Endothelial cell (in vitro differentiated cells): ENCODE measurements at regions not wholly inside any gene's neighbourhood (a gene's known extent, or its start where the extent isn't known, plus 50 kb on each side); places are given as distances from the start of the nearest gene placed in this dataset.

Experiments used
- DNase-seq: peaks from one replicate; pipeline ENCODE4 v3.0.0; 2021; ENCODE audit warnings: low spot score
- H3K27ac Mint-ChIP-seq: one replicate; pipeline ENCODE4 v1.8.0; 2021; ENCODE audit warnings: mixed read lengths, inconsistent platforms; ENCODE audit not compliant: unreplicated experiment
- H3K27me3 Mint-ChIP-seq: one replicate; pipeline ENCODE4 v1.8.0; 2021; ENCODE audit warnings: mild to moderate bottlenecking, moderate library complexity, mixed read lengths, inconsistent platforms; ENCODE audit not compliant: unreplicated experiment
- H3K36me3 Mint-ChIP-seq: one replicate; pipeline ENCODE4 v1.8.0; 2021; ENCODE audit warnings: mild to moderate bottlenecking, low read depth, mixed read lengths, inconsistent platforms; ENCODE audit not compliant: unreplicated experiment
- H3K4me1 Mint-ChIP-seq: one replicate; pipeline ENCODE4 v1.8.0; 2021; ENCODE audit warnings: mild to moderate bottlenecking, mixed read lengths, inconsistent platforms; ENCODE audit not compliant: unreplicated experiment
- H3K4me3 Mint-ChIP-seq: one replicate; pipeline ENCODE4 v1.8.0; 2021; ENCODE audit warnings: mild to moderate bottlenecking, mixed read lengths, inconsistent platforms; ENCODE audit not compliant: unreplicated experiment
- H3K9me3 Mint-ChIP-seq: one replicate; pipeline ENCODE4 v1.8.0; 2021; ENCODE audit warnings: mixed read lengths, inconsistent platforms; ENCODE audit not compliant: unreplicated experiment
- TF ChIP-seq, protein P1 (sequence below): fragments of 200-600 bp; sonication (generic); IDR thresholded peaks from one replicate; pipeline ENCODE4 v1.5.0; 2021; ENCODE audit warnings: antibody characterized with exemption; ENCODE audit not compliant: unreplicated experiment

DNA sequence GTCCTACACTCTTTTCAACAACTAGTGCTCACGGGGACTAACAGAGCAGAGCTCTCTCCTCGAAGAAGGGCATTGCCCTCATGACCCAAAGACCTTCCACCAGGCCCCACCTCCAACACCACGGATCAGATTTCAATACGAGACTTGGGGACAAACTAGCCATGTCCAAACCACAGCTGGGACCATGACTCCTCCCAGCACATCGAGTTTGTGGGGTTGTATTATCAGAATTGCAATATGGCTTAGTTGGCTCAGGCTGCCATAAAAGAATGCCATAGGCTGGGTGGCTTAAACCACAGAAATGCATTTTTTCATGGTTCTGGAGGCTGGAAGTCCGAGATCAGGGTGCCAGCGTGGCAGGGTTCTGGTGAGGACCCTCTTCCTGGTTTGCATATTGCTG, 189.7 kb upstream of the PMEPA1 start:
- H3K27ac Mint-ChIP-seq, result no peak overlapping the region
- H3K9me3 Mint-ChIP-seq, result no peaks in the 10 kb centered on the region
- H3K4me3 Mint-ChIP-seq, result no peak overlapping the region
- TF ChIP-seq, protein P1, sequence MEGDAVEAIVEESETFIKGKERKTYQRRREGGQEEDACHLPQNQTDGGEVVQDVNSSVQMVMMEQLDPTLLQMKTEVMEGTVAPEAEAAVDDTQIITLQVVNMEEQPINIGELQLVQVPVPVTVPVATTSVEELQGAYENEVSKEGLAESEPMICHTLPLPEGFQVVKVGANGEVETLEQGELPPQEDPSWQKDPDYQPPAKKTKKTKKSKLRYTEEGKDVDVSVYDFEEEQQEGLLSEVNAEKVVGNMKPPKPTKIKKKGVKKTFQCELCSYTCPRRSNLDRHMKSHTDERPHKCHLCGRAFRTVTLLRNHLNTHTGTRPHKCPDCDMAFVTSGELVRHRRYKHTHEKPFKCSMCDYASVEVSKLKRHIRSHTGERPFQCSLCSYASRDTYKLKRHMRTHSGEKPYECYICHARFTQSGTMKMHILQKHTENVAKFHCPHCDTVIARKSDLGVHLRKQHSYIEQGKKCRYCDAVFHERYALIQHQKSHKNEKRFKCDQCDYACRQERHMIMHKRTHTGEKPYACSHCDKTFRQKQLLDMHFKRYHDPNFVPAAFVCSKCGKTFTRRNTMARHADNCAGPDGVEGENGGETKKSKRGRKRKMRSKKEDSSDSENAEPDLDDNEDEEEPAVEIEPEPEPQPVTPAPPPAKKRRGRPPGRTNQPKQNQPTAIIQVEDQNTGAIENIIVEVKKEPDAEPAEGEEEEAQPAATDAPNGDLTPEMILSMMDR, result no peak
- peaks cover 17% of the 10 kb centered on the region for H3K4me1 Mint-ChIP-seq
- H3K27me3 Mint-ChIP-seq, result peaks cover 9% of the 10 kb centered on the region
- H3K36me3 Mint-ChIP-seq, result peaks cover 9% of the 10 kb centered on the region
- no peak for DNase-seq

- Mint-ChIP-seq H3K4me3 (no peak overlapping the region), H3K9me3 (no peaks in the 10 kb centered on the region), H3K27me3 (peaks cover 13% of the 10 kb centered on the region), H3K36me3 (peaks cover 16% of the 10 kb centered on the region), H3K4me1 (peaks cover 17% of the 10 kb centered on the region), H3K27ac (no peak overlapping the region)
- DNase-seq, result no peak
- TF ChIP-seq, protein P1, result no peak
Measured at GRCh38 chr20:57898332-57898731, 188.5 kb upstream of the PMEPA1 start.

DNA sequence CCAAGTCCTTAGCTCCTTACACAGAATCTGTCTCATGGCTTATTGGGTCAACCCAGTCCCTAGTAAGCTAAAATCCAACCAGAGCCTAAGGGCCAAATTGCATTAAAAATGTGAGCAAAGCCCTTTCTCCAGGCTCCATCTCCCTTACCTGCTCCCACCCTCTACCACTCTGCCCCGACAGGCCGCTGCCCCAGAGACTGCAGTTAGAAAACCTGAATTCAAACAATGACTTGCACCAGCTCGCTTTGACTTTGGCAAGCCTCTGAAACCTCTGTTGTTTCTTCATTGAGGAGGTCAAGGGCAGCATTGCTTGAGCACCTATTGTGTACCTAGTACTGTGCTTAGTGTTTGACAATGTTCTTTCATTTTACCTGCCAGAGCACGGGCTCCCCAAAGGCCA, 188.1 kb upstream of the PMEPA1 start:
- Mint-ChIP-seq H3K27ac (no peak overlapping the region), H3K4me3 (no peak overlapping the region), H3K9me3 (no peaks in the 10 kb centered on the region), H3K4me1 (peaks cover 17% of the 10 kb centered on the region), H3K27me3 (peaks cover 13% of the 10 kb centered on the region), H3K36me3 (peaks cover 16% of the 10 kb centered on the region)
- TF ChIP-seq, protein P1, result no peak
- no peak for DNase-seq

DNA sequence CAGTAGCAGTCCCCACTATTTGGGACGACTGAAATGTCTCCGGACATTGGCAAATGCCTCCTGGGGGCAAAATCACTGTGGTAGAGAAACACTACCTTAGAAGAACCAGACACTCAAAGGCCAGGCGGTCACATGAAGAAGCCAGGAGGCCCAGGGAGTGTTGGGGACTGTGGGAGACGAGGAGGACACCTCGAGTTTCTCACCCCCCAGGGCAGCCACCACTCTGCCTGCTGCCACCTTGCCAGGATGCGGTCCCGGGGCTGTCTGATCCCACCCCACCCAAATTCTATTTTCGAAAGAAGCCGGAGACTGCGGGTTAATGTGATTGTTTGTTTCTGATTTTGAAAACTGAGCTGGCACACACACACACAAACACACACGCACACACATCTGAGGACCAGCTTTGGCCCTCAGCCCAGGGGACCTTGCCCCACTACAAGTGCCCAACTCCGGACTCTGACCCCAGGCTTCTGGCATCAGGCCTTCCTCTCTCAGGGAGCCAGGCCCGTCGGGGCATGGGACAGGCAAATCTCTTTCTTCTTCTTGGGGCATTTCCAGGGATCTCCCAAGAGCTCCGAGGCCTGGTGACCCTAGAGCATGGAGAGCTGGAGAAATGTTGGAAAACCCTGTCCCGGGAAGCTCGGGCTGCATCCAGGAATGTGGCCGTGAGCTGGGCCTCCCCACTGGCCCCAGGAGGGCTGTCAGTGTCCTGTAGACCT, 187.5 kb upstream of the PMEPA1 start:
- TF ChIP-seq, protein P1, result no peak
- H3K27ac Mint-ChIP-seq, result no peak overlapping the region
- H3K9me3 Mint-ChIP-seq, result no peaks in the 10 kb centered on the region
- H3K4me3 Mint-ChIP-seq, result peak overlapping the region; percentile 65
- H3K36me3 Mint-ChIP-seq, result peaks cover 16% of the 10 kb centered on the region
- peaks cover 13% of the 10 kb centered on the region for H3K27me3 Mint-ChIP-seq
- H3K4me1 Mint-ChIP-seq, result peaks cover 17% of the 10 kb centered on the region
- no peak for DNase-seq

DNA sequence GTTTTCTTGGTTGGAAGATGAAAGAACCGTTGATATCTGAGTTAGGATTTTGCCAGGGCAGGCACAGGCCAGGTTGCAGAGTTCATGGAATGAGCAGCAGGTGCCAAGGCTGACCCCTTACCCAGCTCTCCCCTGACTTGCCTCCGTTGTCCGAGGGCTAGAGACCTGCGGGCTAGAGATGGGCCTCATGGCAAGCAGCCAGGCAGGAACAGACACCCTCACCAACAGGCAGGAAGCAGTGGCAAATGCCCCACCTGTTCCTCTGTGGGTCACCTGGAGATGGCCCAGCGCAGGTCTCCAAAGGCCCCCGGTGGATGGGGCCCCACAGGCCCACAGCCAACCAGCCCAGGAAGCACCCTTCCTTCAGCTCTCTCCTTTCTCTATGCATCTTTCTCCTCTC, 186.7 kb upstream of the PMEPA1 start:
- Mint-ChIP-seq H3K9me3 (no peaks in the 10 kb centered on the region), H3K36me3 (peaks cover 16% of the 10 kb centered on the region), H3K27ac (no peak overlapping the region), H3K4me3 (peak overlapping the region; percentile 65), H3K4me1 (peaks cover 17% of the 10 kb centered on the region), H3K27me3 (peaks cover 13% of the 10 kb centered on the region)
- TF ChIP-seq, protein P1, result no peak
- DNase-seq, result no peak
